ENCODE measurements at regions not wholly inside any gene's neighbourhood (a gene's known extent, or its start where the extent isn't known, plus 50 kb on each side); places are given as distances from the start of the nearest gene placed in this dataset.

- no peak for TF ChIP-seq CTCF (IDR thresholded peaks at IDR 0.05; ENCODE audit: borderline replicate concordance, extremely low read depth, low read length, poor library complexity, severe bottlenecking)
- no peak for TF ChIP-seq EZH2 (IDR thresholded peaks at IDR 0.05; ENCODE audit: borderline replicate concordance, low read depth, low read length, severe bottlenecking)
Observed at GRCh38 chr2:83233781-83234180, 1225.3 kb downstream of the SUCLG1 start.
